IPS-11a (cell line): ENCODE measurements at regions not wholly inside any gene's neighbourhood (a gene's known extent, or its start where the extent isn't known, plus 50 kb on each side); places are given as distances from the start of the nearest gene placed in this dataset.

ENCODE experiments used
- H3K4me3 ChIP-seq: one replicate; pipeline ENCODE4 v1.5.1; 2013; ENCODE audit warnings: low read depth, low read length, control low read depth

- no peak overlapping the region for H3K4me3 ChIP-seq
Observed at GRCh38 chr15:96390986-96391385, 60.5 kb downstream of the NR2F2 start.

- H3K4me3 ChIP-seq, result no peak overlapping the region
Observed at GRCh38 chr15:96392380-96393208, 62.1 kb downstream of the NR2F2 start.

- no peak overlapping the region for H3K4me3 ChIP-seq
Observed at GRCh38 chr15:96393209-96393513, 62.7 kb downstream of the NR2F2 start.

- no peak overlapping the region for H3K4me3 ChIP-seq
Observed at GRCh38 chr15:96395687-96396086, 65.2 kb downstream of the NR2F2 start.

- no peak overlapping the region for H3K4me3 ChIP-seq
Observed at GRCh38 chr15:96398776-96399175, 68.3 kb downstream of the NR2F2 start.

- H3K4me3 ChIP-seq, result no peak overlapping the region
Observed at GRCh38 chr15:96402403-96402802, 71.9 kb downstream of the NR2F2 start.

GRCh38 chr15:96403071-96403470 lies 72.6 kb downstream of the NR2F2 start:
- no peak overlapping the region for H3K4me3 ChIP-seq

- no peak overlapping the region for H3K4me3 ChIP-seq
Observed at GRCh38 chr15:96403932-96404331, 73.4 kb downstream of the NR2F2 start.

GRCh38 chr15:96404560-96404959 lies 74.1 kb downstream of the NR2F2 start:
- H3K4me3 ChIP-seq, result no peak overlapping the region

GRCh38 chr15:96406291-96406690 lies 75.8 kb downstream of the NR2F2 start:
- no peak overlapping the region for H3K4me3 ChIP-seq

- H3K4me3 ChIP-seq, result no peak overlapping the region
Observed at GRCh38 chr15:96406701-96407100, 76.2 kb downstream of the NR2F2 start.

GRCh38 chr15:96407482-96407881 lies 77.0 kb downstream of the NR2F2 start:
- H3K4me3 ChIP-seq, result no peak overlapping the region

GRCh38 chr15:96408591-96409183 lies 78.2 kb downstream of the NR2F2 start:
- H3K4me3 ChIP-seq, result no peak overlapping the region

GRCh38 chr15:96409215-96410138 lies 79.0 kb downstream of the NR2F2 start:
- no peak overlapping the region for H3K4me3 ChIP-seq

GRCh38 chr15:96410175-96411055 lies 79.9 kb downstream of the NR2F2 start:
- H3K4me3 ChIP-seq, result no peak overlapping the region

GRCh38 chr15:96411056-96412031 lies 80.8 kb downstream of the NR2F2 start:
- no peak overlapping the region for H3K4me3 ChIP-seq

GRCh38 chr15:96412045-96412905 lies 81.8 kb downstream of the NR2F2 start:
- H3K4me3 ChIP-seq, result no peak overlapping the region

GRCh38 chr15:96412906-96413231 lies 82.4 kb downstream of the NR2F2 start:
- H3K4me3 ChIP-seq, result no peak overlapping the region

- no peak overlapping the region for H3K4me3 ChIP-seq
Observed at GRCh38 chr15:96413657-96414056, 83.2 kb downstream of the NR2F2 start.
